ENCODE measurements at regions not wholly inside any gene's neighbourhood (a gene's known extent, or its start where the extent isn't known, plus 50 kb on each side); places are given as distances from the start of the nearest gene placed in this dataset.
A peak's percentile ranks its signal among the peaks of the same experiment; 100 is the strongest.

DNA sequence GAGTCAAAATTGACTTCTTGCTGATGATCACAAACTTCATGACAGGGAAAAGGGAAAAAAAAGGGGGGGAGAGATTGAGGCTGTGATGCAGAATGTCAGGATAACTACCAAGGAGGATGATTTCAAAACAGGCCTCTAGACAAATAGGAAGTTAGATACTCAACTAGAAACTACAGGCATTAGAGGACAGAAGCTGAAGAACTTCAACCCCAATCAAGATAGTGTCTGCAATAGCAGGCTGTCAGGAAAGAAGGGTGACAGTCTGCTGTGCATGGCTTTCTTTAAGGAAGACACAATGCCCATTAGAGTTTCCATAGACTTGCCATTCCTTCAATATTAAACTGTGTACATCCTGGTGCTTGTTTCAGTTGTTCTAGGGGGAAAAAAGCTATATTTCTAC is 257.2 kb downstream of the TTLL7 start:
- Histone ChIP-seq H3K9me3 (ENCODE audit: low read length) (no peaks in the 10 kb centered on the region), H2AFZ (ENCODE audit: low read length) (no peak overlapping the region), H3K9me2 (ENCODE audit: low read depth, low read length) (no peaks in the 10 kb centered on the region), H3K27ac (ENCODE audit: low read depth, low read length, poor library complexity, severe bottlenecking) (peak overlapping the region; percentile 11), H3K79me2 (ENCODE audit: insufficient read depth, low read length) (no peaks in the 10 kb centered on the region), H3K27me3 (ENCODE audit: insufficient read depth, low read length) (no peaks in the 10 kb centered on the region), H3K4me2 (ENCODE audit: low read length) (no peak overlapping the region), H3K4me1 (ENCODE audit: insufficient read depth, low read length, severe bottlenecking) (peaks cover 66% of the 10 kb centered on the region), H3K36me3 (ENCODE audit: insufficient read depth, low read length) (no peaks in the 10 kb centered on the region), H3K4me3 (ENCODE audit: low read depth, low read length, poor library complexity, severe bottlenecking) (no peak overlapping the region), H4K20me1 (ENCODE audit: insufficient read depth, low read length) (no peaks in the 10 kb centered on the region), H3F3A (ENCODE audit: insufficient read depth, low read length) (no peaks in the 10 kb centered on the region), H3K9ac (ENCODE audit: low read length) (no peak overlapping the region)
- TF ChIP-seq EZH2 (IDR thresholded peaks at IDR 0.05; ENCODE audit: borderline replicate concordance, low read length): no peak
- TF ChIP-seq, protein P1, sequence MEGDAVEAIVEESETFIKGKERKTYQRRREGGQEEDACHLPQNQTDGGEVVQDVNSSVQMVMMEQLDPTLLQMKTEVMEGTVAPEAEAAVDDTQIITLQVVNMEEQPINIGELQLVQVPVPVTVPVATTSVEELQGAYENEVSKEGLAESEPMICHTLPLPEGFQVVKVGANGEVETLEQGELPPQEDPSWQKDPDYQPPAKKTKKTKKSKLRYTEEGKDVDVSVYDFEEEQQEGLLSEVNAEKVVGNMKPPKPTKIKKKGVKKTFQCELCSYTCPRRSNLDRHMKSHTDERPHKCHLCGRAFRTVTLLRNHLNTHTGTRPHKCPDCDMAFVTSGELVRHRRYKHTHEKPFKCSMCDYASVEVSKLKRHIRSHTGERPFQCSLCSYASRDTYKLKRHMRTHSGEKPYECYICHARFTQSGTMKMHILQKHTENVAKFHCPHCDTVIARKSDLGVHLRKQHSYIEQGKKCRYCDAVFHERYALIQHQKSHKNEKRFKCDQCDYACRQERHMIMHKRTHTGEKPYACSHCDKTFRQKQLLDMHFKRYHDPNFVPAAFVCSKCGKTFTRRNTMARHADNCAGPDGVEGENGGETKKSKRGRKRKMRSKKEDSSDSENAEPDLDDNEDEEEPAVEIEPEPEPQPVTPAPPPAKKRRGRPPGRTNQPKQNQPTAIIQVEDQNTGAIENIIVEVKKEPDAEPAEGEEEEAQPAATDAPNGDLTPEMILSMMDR (IDR thresholded peaks at IDR 0.05; ENCODE audit: low read length): no peak

DNA sequence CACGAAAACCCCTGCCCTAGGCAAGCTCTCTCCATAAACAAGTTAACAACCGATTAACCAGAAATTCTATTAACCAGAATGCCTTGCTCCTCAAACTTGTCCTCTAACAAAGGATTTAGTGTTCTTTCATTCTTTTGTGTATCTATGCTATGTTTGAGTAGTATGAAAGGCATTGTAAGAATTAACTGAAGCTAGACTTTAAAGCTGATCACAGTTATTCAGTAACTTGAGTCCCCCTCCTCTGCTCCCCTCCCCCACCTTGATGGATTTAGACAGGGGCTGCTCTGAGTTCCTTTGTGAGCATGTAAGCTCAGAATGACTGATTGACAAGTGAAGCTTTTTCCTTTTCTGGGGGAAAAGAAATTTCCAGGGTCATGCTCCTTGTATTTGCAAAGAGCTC is 257.6 kb downstream of the TTLL7 start:
- no peaks in the 10 kb centered on the region for H3K27me3 ChIP-seq (ENCODE audit: insufficient read depth, low read length)

DNA sequence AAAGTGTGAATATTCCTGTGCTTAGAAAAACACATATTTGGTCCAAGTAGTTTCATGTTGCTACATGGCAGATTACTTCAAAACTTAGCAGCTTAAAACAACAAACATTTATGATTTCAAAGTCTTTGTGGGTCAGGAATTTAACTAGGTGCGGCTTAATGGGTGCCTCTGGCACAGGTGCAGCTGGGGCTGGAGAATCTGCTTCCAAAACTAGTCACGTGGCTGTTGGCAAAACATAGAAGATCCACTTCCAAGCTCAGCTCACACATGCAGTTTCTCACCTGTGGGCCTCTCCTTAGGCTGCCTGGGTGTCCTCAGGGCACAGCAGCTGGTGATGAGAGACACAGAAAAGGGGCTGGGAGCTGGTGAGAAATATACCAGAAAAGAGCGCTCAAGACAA is 263.4 kb downstream of the TTLL7 start:
- H3K27ac ChIP-seq (ENCODE audit: low read depth, low read length, poor library complexity, severe bottlenecking): no peak overlapping the region
- no peak overlapping the region for H3K4me3 ChIP-seq (ENCODE audit: low read depth, low read length, poor library complexity, severe bottlenecking)
- no peaks in the 10 kb centered on the region for H3K27me3 ChIP-seq (ENCODE audit: insufficient read depth, low read length)
- TF ChIP-seq, protein P1 (IDR thresholded peaks at IDR 0.05; ENCODE audit: low read length): no peak
- no peak for TF ChIP-seq EZH2 (IDR thresholded peaks at IDR 0.05; ENCODE audit: borderline replicate concordance, low read length)
- peaks cover 6% of the 10 kb centered on the region for H3K4me1 ChIP-seq (ENCODE audit: insufficient read depth, low read length, severe bottlenecking)
- no peak overlapping the region for H2AFZ ChIP-seq (ENCODE audit: low read length)
- H3K36me3 ChIP-seq (ENCODE audit: insufficient read depth, low read length): no peaks in the 10 kb centered on the region
- H3K4me2 ChIP-seq (ENCODE audit: low read length): no peak overlapping the region
- H3K79me2 ChIP-seq (ENCODE audit: insufficient read depth, low read length): no peaks in the 10 kb centered on the region
- H3K9me3 ChIP-seq (ENCODE audit: low read length): no peaks in the 10 kb centered on the region
- H4K20me1 ChIP-seq (ENCODE audit: insufficient read depth, low read length): no peaks in the 10 kb centered on the region
- H3K9me2 ChIP-seq (ENCODE audit: low read depth, low read length): no peaks in the 10 kb centered on the region
- no peaks in the 10 kb centered on the region for H3F3A ChIP-seq (ENCODE audit: insufficient read depth, low read length)
- H3K9ac ChIP-seq (ENCODE audit: low read length): no peak overlapping the region

More for the DNA sequence above, 257.6 kb downstream of the TTLL7 start:
- Histone ChIP-seq H3K4me3 (ENCODE audit: low read depth, low read length, poor library complexity, severe bottlenecking) (no peak overlapping the region), H3K9me3 (ENCODE audit: low read length) (no peaks in the 10 kb centered on the region), H3K27ac (ENCODE audit: low read depth, low read length, poor library complexity, severe bottlenecking) (no peak overlapping the region), H4K20me1 (ENCODE audit: insufficient read depth, low read length) (no peaks in the 10 kb centered on the region), H2AFZ (ENCODE audit: low read length) (no peak overlapping the region), H3F3A (ENCODE audit: insufficient read depth, low read length) (no peaks in the 10 kb centered on the region), H3K9me2 (ENCODE audit: low read depth, low read length) (no peaks in the 10 kb centered on the region), H3K9ac (ENCODE audit: low read length) (no peak overlapping the region), H3K79me2 (ENCODE audit: insufficient read depth, low read length) (no peaks in the 10 kb centered on the region), H3K4me1 (ENCODE audit: insufficient read depth, low read length, severe bottlenecking) (peaks cover 62% of the 10 kb centered on the region), H3K36me3 (ENCODE audit: insufficient read depth, low read length) (no peaks in the 10 kb centered on the region), H3K4me2 (ENCODE audit: low read length) (no peak overlapping the region)
- TF ChIP-seq EZH2 (IDR thresholded peaks at IDR 0.05; ENCODE audit: borderline replicate concordance, low read length): no peak
- TF ChIP-seq, protein P1 (IDR thresholded peaks at IDR 0.05; ENCODE audit: low read length): no peak
